SK-N-SH (cell line): ENCODE measurements at regions not wholly inside any gene's neighbourhood (a gene's known extent, or its start where the extent isn't known, plus 50 kb on each side); places are given as distances from the start of the nearest gene placed in this dataset.

Experiments used
- CTCF ChIA-PET: fragments of 300-600, 350-600 bp; formaldehyde crosslinking; extraction: SDS; loops from one replicate; lab custom pipeline; 2021; lab: Yijun Ruan, JAX
- POLR2A ChIA-PET: fragments of 350-600 bp; sonication (Branson Sonifier 250); formaldehyde crosslinking; extraction: SDS; loops from one replicate; lab custom pipeline; 2020; ENCODE audit warnings: antibody characterized with exemption, inconsistent platforms; lab: Yijun Ruan, JAX
- DNase-seq: peaks from one replicate; pipeline ENCODE4 v3.0.0; 2012
- H2AFZ ChIP-seq: fragments of 200-600 bp; sonication (generic); 2 replicates; pipeline ENCODE4 v1.8.1; 2016; ENCODE audit warnings: antibody characterized with exemption, mild to moderate bottlenecking, low read depth
- H3F3A ChIP-seq: fragments of 200-600 bp; sonication (generic); replicated peaks from 2 replicates; pipeline ENCODE3; 2016; ENCODE audit warnings: antibody characterized with exemption, mild to moderate bottlenecking; ENCODE audit not compliant: insufficient read depth
- H3K27ac ChIP-seq, 2 experiments: fragments of 200-500 bp in 1 of 2; fragments of 200-600 bp in 1 of 2; sonication (Bioruptor generic) in 1 of 2; sonication (generic), shearing (Covaris generic) in 1 of 2; 2 replicates each; pipeline versions ENCODE4 v1.5.1 to v1.6.1; 2014 to 2016; ENCODE audit warnings: low read depth in 2 of 2, inconsistent platforms in 1 of 2, low read length in 1 of 2, mild to moderate bottlenecking in 1 of 2, mixed read lengths in 1 of 2
- H3K27me3 ChIP-seq: fragments of 200-600 bp; sonication (generic), shearing (Covaris generic); 2 replicates; pipeline ENCODE4 v1.6.1; 2016; ENCODE audit warnings: mixed run types; ENCODE audit not compliant: insufficient read depth
- H3K36me3 ChIP-seq, 2 experiments: fragments of 200-500 bp in 1 of 2; fragments of 200-600 bp in 1 of 2; sonication (Bioruptor generic) in 1 of 2; sonication (generic) in 1 of 2; replicated peaks in 1 of 2; 2 replicates each; pipeline versions ENCODE3 to v1.5.1; 2014 to 2016; ENCODE audit warnings: low read length in 1 of 2, mild to moderate bottlenecking in 1 of 2; ENCODE audit not compliant: insufficient read depth in 2 of 2, control insufficient read depth in 1 of 2
- H3K4me1 ChIP-seq, 2 experiments: fragments of 200-500 bp in 1 of 2; fragments of 200-600 bp in 1 of 2; sonication (Bioruptor generic) in 1 of 2; sonication (generic), shearing (Covaris generic) in 1 of 2; 2 replicates each; pipeline versions ENCODE4 v1.5.1 to v1.6.1; 2014 to 2016; ENCODE audit warnings: low read depth in 1 of 2, low read length in 1 of 2, mixed run types in 1 of 2; ENCODE audit not compliant: insufficient read depth in 2 of 2, control insufficient read depth in 1 of 2
- H3K4me2 ChIP-seq: fragments of 200-600 bp; sonication (generic), shearing (Covaris generic); 2 replicates; pipeline ENCODE4 v1.6.1; 2017; ENCODE audit warnings: mixed run types
- H3K4me3 ChIP-seq, 2 experiments: fragments of 200-500 bp in 1 of 2; fragments of 200-600 bp in 1 of 2; sonication (Bioruptor generic) in 1 of 2; sonication (generic), shearing (Covaris generic) in 1 of 2; 2 replicates each; pipeline versions ENCODE4 v1.5.1 to v1.8.1; 2014 to 2016; ENCODE audit warnings: low read depth in 2 of 2, inconsistent platforms in 1 of 2, low read length in 1 of 2, mild to moderate bottlenecking in 1 of 2, mixed read lengths in 1 of 2, moderate library complexity in 1 of 2
- H3K79me2 ChIP-seq: fragments of 200-600 bp; sonication (generic); 2 replicates; pipeline ENCODE4 v1.8.1; 2017; ENCODE audit warnings: mild to moderate bottlenecking; ENCODE audit not compliant: insufficient read depth
- H3K9ac ChIP-seq: fragments of 200-600 bp; sonication (generic); 2 replicates; pipeline ENCODE4 v1.6.1; 2017; ENCODE audit warnings: mixed run types
- H3K9me2 ChIP-seq: fragments of 200-600 bp; sonication (generic); 2 replicates; pipeline ENCODE4 v1.6.1; 2017; ENCODE audit warnings: mixed run types
- H3K9me3 ChIP-seq: fragments of 200-600 bp; sonication (generic); 2 replicates; pipeline ENCODE4 v1.6.1; 2017; ENCODE audit warnings: mixed run types, mild to moderate bottlenecking, moderate library complexity
- H4K20me1 ChIP-seq: fragments of 200-600 bp; sonication (generic); 2 replicates; pipeline ENCODE4 v1.6.1; 2017; ENCODE audit warnings: mild to moderate bottlenecking, mixed run types; ENCODE audit not compliant: insufficient read depth
- CHD2 ChIP-seq: fragments of 150-350 bp; IDR thresholded peaks from 2 replicates; pipeline ENCODE4 v1.6.1; 2018; ENCODE audit warnings: low read length; ENCODE audit not compliant: partially characterized antibody
- ELF1 ChIP-seq: IDR thresholded peaks from 2 replicates; pipeline ENCODE4 v1.4.0; 2012
- EP300 ChIP-seq, 2 experiments: IDR thresholded peaks; 2 replicates each; pipeline versions ENCODE4 v1.4.0 to v1.6.1; 2012; ENCODE audit warnings: borderline replicate concordance in 1 of 2, low read depth in 1 of 2, low read length in 1 of 2
- EZH2phosphoT487 ChIP-seq: fragments of 200-600 bp; sonication (generic); IDR thresholded peaks from 2 replicates; pipeline ENCODE4 v1.6.1; 2017; ENCODE audit warnings: low read depth, mixed run types, mild to moderate bottlenecking, antibody characterized with exemption, moderate library complexity, borderline replicate concordance
- FOSL2 ChIP-seq: IDR thresholded peaks from 2 replicates; pipeline ENCODE4 v1.4.0; 2012; ENCODE audit warnings: low read depth, mild to moderate bottlenecking, moderate library complexity, borderline replicate concordance
- FOXJ3 ChIP-seq: sonication (generic); formaldehyde crosslinking; IDR thresholded peaks from 2 replicates; pipeline ENCODE4 v1.5.1; 2020; ENCODE audit warnings: mild to moderate bottlenecking, missing genetic modification reagents
- GABPA ChIP-seq: IDR thresholded peaks from 2 replicates; pipeline ENCODE4 v1.4.0; 2012; ENCODE audit warnings: low read depth, mild to moderate bottlenecking
- GATA2 ChIP-seq: sonication (generic); formaldehyde crosslinking; IDR thresholded peaks from 2 replicates; pipeline ENCODE4 v1.5.0; 2020; ENCODE audit warnings: mild to moderate bottlenecking, missing genetic modification reagents
- NFIC ChIP-seq: IDR thresholded peaks from 2 replicates; pipeline ENCODE4 v1.4.0; 2012; ENCODE audit warnings: borderline replicate concordance
- NRF1 ChIP-seq: IDR thresholded peaks from 2 replicates; pipeline ENCODE4 v1.6.1; 2012; ENCODE audit warnings: low read depth, mild to moderate bottlenecking, low read length
- POLR2AphosphoS5 ChIP-seq: IDR thresholded peaks from 2 replicates; pipeline ENCODE4 v1.6.1; 2012; ENCODE audit warnings: low read depth, low read length
- RAD21 ChIP-seq: IDR thresholded peaks from 2 replicates; pipeline ENCODE4 v1.6.1; 2012; ENCODE audit warnings: mild to moderate bottlenecking, low read length
- RCOR1 ChIP-seq: fragments of 150-350 bp; IDR thresholded peaks from 2 replicates; pipeline ENCODE4 v1.6.1; 2017; ENCODE audit warnings: antibody characterized with exemption, low read length
- SIN3A ChIP-seq: IDR thresholded peaks from 2 replicates; pipeline ENCODE4 v1.6.1; 2012; ENCODE audit warnings: low read depth, mild to moderate bottlenecking, low read length, moderate library complexity, borderline replicate concordance
- WGBS: methylation state at CpG from one replicate; pipeline ENCODE4 v1.1.6; 2017; ENCODE audit warnings: low lambda C conversion rate; 5-methylcytosine and 5-hydroxymethylcytosine counted together
- TF ChIP-seq, protein P1 (sequence below): fragments of 150-350 bp; IDR thresholded peaks from 2 replicates; pipeline ENCODE4 v1.6.1; 2017; ENCODE audit warnings: antibody characterized with exemption, low read length, low read depth, borderline replicate concordance
- TF ChIP-seq, protein P2 (sequence below): IDR thresholded peaks from 2 replicates; pipeline ENCODE4 v1.4.0; 2012; ENCODE audit warnings: low read depth, borderline replicate concordance
- TF ChIP-seq, protein P3 (sequence below): IDR thresholded peaks from 2 replicates; pipeline ENCODE4; 2012
- TF ChIP-seq, protein P4 (sequence below): IDR thresholded peaks from 2 replicates; pipeline ENCODE4 v1.6.1; 2012; ENCODE audit warnings: mild to moderate bottlenecking, low read depth, low read length, moderate library complexity
- TF ChIP-seq, protein P5 (sequence below): IDR thresholded peaks from 2 replicates; pipeline ENCODE4 v1.4.0; 2012; ENCODE audit warnings: low read depth, borderline replicate concordance

DNA sequence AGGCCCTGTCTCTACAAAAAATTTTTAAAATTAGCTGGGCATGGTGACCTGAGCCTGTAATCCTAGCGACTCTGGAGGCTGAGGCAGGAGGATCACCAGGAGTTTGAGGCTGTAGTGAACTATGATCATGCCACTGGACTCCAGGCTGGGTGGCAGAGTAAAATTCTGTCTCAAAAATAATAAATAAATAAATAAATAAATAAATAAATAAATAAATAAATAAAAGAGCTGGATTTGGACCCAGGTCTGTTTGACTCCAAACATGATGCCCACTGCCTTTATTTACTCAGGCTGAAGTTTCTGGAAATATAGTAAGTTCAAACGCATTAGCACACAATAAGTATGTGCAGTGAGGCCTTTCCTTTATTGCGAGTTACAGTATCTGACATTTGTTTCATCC is 75.0 kb downstream of the THNSL2 start:
- Histone ChIP-seq H3K27ac (no peak overlapping the region), H3K4me3 (no peak overlapping the region), H3K4me1 (peaks cover 0 to 2% of the 10 kb centered on the region in 2 experiments; a peak in 1 of 4 replicates), H3F3A (no peaks in the 10 kb centered on the region), H3K9me2 (no peaks in the 10 kb centered on the region), H3K36me3 (no peaks in the 10 kb centered on the region), H3K27me3 (no peaks in the 10 kb centered on the region), H2AFZ (no peak overlapping the region), H3K79me2 (no peaks in the 10 kb centered on the region), H3K9me3 (no peaks in the 10 kb centered on the region), H4K20me1 (no peaks in the 10 kb centered on the region), H3K9ac (no peak overlapping the region), H3K4me2 (no peak overlapping the region)
- DNase-seq, result no peak
- 59% methylated on average over 3 of the region's 3 CpGs for WGBS
- POLR2A ChIA-PET, result no interaction called here
- TF ChIP-seq NRF1 (no peak), FOSL2 (no peak), SIN3A (no peak), GABPA (no peak), CHD2 (no peak)
- TF ChIP-seq, protein P1, sequence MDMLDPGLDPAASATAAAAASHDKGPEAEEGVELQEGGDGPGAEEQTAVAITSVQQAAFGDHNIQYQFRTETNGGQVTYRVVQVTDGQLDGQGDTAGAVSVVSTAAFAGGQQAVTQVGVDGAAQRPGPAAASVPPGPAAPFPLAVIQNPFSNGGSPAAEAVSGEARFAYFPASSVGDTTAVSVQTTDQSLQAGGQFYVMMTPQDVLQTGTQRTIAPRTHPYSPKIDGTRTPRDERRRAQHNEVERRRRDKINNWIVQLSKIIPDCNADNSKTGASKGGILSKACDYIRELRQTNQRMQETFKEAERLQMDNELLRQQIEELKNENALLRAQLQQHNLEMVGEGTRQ, result no peak
- CTCF ChIA-PET, result interaction anchor here (1.0 to 1.2 kb wide), 2 partner anchors 10 to 54 kb away, joined by 3 to 4 read pairs; no protein-coding TSS in a partner anchor

DNA sequence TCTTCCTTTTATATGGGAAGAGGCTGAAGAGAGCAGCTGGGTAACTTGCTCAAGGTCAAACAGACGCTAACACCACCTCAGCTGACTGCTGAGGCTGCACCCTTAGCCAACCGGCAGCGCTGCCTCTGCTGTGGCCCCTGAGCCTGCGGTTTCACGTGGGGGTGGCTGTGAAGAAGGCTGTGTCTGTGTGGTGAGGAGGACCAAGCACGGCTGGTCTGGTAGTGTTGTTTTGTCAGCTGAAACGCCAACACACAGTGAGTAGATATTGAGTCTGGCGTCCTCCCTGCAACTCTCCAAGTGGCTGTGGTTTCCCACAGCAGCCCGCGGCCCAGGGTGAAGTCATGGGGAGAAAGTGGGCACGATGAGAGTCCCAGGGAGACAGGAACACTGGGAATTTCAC is 69.6 kb downstream of the THNSL2 start:
- Histone ChIP-seq H3K4me3 (no peak overlapping the region), H3K27ac (no peak overlapping the region), H3K9me2 (no peaks in the 10 kb centered on the region), H3K9ac (no peak overlapping the region), H3K27me3 (no peaks in the 10 kb centered on the region), H2AFZ (no peak overlapping the region), H4K20me1 (no peaks in the 10 kb centered on the region), H3K4me1 (no peaks in the 10 kb centered on the region), H3K79me2 (no peaks in the 10 kb centered on the region), H3K4me2 (no peak overlapping the region), H3K9me3 (no peaks in the 10 kb centered on the region), H3F3A (no peaks in the 10 kb centered on the region), H3K36me3 (no peaks in the 10 kb centered on the region)
- CTCF ChIA-PET, result interaction anchor here (0.7 to 1.4 kb wide), 3 partner anchors 9 to 119 kb away, joined by 3 to 5 read pairs (median 3); no protein-coding TSS in a partner anchor
- POLR2A ChIA-PET, result no interaction called here
- 39% methylated on average over 9 of the region's 11 CpGs for WGBS
- no peak for DNase-seq
- no peak for TF ChIP-seq FOXJ3 (CRISPR knock-in tag)
- TF ChIP-seq RCOR1, result no peak
- no peak for TF ChIP-seq SIN3A
- TF ChIP-seq, protein P1, result no peak
- TF ChIP-seq RAD21, result no peak
- no peak for TF ChIP-seq GABPA
- no peak for TF ChIP-seq EP300 (IDR thresholded peaks at IDR 0.05; ENCODE audit: borderline replicate concordance in 1 of 2, low read depth in 1 of 2, low read length in 1 of 2)
- TF ChIP-seq EZH2phosphoT487, result no peak
- TF ChIP-seq, protein P2, sequence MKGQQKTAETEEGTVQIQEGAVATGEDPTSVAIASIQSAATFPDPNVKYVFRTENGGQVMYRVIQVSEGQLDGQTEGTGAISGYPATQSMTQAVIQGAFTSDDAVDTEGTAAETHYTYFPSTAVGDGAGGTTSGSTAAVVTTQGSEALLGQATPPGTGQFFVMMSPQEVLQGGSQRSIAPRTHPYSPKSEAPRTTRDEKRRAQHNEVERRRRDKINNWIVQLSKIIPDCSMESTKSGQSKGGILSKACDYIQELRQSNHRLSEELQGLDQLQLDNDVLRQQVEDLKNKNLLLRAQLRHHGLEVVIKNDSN, result no peak
- no peak for TF ChIP-seq NFIC
- TF ChIP-seq, protein P3, sequence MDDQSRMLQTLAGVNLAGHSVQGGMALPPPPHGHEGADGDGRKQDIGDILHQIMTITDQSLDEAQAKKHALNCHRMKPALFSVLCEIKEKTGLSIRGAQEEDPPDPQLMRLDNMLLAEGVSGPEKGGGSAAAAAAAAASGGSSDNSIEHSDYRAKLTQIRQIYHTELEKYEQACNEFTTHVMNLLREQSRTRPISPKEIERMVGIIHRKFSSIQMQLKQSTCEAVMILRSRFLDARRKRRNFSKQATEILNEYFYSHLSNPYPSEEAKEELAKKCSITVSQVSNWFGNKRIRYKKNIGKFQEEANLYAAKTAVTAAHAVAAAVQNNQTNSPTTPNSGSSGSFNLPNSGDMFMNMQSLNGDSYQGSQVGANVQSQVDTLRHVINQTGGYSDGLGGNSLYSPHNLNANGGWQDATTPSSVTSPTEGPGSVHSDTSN, result no peak
- no peak for TF ChIP-seq GATA2 (CRISPR knock-in tag)
- TF ChIP-seq, protein P4, sequence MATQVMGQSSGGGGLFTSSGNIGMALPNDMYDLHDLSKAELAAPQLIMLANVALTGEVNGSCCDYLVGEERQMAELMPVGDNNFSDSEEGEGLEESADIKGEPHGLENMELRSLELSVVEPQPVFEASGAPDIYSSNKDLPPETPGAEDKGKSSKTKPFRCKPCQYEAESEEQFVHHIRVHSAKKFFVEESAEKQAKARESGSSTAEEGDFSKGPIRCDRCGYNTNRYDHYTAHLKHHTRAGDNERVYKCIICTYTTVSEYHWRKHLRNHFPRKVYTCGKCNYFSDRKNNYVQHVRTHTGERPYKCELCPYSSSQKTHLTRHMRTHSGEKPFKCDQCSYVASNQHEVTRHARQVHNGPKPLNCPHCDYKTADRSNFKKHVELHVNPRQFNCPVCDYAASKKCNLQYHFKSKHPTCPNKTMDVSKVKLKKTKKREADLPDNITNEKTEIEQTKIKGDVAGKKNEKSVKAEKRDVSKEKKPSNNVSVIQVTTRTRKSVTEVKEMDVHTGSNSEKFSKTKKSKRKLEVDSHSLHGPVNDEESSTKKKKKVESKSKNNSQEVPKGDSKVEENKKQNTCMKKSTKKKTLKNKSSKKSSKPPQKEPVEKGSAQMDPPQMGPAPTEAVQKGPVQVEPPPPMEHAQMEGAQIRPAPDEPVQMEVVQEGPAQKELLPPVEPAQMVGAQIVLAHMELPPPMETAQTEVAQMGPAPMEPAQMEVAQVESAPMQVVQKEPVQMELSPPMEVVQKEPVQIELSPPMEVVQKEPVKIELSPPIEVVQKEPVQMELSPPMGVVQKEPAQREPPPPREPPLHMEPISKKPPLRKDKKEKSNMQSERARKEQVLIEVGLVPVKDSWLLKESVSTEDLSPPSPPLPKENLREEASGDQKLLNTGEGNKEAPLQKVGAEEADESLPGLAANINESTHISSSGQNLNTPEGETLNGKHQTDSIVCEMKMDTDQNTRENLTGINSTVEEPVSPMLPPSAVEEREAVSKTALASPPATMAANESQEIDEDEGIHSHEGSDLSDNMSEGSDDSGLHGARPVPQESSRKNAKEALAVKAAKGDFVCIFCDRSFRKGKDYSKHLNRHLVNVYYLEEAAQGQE, result no peak
- TF ChIP-seq ELF1, result no peak
- TF ChIP-seq, protein P5, sequence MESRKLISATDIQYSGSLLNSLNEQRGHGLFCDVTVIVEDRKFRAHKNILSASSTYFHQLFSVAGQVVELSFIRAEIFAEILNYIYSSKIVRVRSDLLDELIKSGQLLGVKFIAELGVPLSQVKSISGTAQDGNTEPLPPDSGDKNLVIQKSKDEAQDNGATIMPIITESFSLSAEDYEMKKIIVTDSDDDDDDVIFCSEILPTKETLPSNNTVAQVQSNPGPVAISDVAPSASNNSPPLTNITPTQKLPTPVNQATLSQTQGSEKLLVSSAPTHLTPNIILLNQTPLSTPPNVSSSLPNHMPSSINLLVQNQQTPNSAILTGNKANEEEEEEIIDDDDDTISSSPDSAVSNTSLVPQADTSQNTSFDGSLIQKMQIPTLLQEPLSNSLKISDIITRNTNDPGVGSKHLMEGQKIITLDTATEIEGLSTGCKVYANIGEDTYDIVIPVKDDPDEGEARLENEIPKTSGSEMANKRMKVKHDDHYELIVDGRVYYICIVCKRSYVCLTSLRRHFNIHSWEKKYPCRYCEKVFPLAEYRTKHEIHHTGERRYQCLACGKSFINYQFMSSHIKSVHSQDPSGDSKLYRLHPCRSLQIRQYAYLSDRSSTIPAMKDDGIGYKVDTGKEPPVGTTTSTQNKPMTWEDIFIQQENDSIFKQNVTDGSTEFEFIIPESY, result no peak
- no peak for TF ChIP-seq POLR2AphosphoS5
